GM12872 (cell line): ENCODE measurements at regions not wholly inside any gene's neighbourhood (a gene's known extent, or its start where the extent isn't known, plus 50 kb on each side); places are given as distances from the start of the nearest gene placed in this dataset.

Source experiments
- CTCF ChIP-seq: IDR thresholded peaks from 3 replicates; pipeline ENCODE4 v1.5.1; 2011; ENCODE audit warnings: low read depth, mild to moderate bottlenecking, low read length, moderate library complexity; ENCODE audit not compliant: insufficient read depth

- TF ChIP-seq CTCF, result no peak
Observed at GRCh38 chr11:69869311-69869939, 50.2 kb upstream of the FGF3 start.

GRCh38 chr11:69870766-69871165 is 51.5 kb upstream of the FGF3 start:
- TF ChIP-seq CTCF, result no peak

- TF ChIP-seq CTCF, result no peak
Observed at GRCh38 chr11:69873166-69874077, 54.2 kb upstream of the FGF3 start.

- TF ChIP-seq CTCF, result no peak
Observed at GRCh38 chr11:69874178-69874983, 55.2 kb upstream of the FGF3 start.

GRCh38 chr11:69874984-69875624 is 55.9 kb upstream of the FGF3 start:
- TF ChIP-seq CTCF, result no peak

- TF ChIP-seq CTCF, result no peak
Observed at GRCh38 chr11:69876013-69876412, 56.8 kb upstream of the FGF3 start.
